Testis (tissue), 2 donors: ENCODE measurements at regions not wholly inside any gene's neighbourhood (a gene's known extent, or its start where the extent isn't known, plus 50 kb on each side); places are given as distances from the start of the nearest gene placed in this dataset.

Source experiments
- DNase-seq: peaks from one replicate; pipeline ENCODE4 v3.0.0-alpha.2; 2019
- H3K27ac ChIP-seq, 2 donors: fragments of 200-600 bp; sonication (generic); one replicate each; pipeline ENCODE4 v1.5.1; 2019
- H3K27me3 ChIP-seq: fragments of 200-600 bp; sonication (generic); one replicate; pipeline ENCODE4 v1.5.1; 2019
- H3K36me3 ChIP-seq: fragments of 200-600 bp; sonication (generic); one replicate; pipeline ENCODE4 v1.5.1; 2017; ENCODE audit warnings: low read depth; ENCODE audit errors: missing control alignments
- H3K4me1 ChIP-seq: fragments of 200-600 bp; sonication (generic); one replicate; pipeline ENCODE4 v1.5.1; 2019
- H3K4me3 ChIP-seq, 2 donors: fragments of 200-600 bp; sonication (generic); one replicate each; pipeline ENCODE4 v1.5.1; 2017 to 2019
- H3K9me3 ChIP-seq: fragments of 200-600 bp; sonication (generic); one replicate; pipeline ENCODE4 v1.5.1; 2017
- POLR2A ChIP-seq: fragments of 450-650 bp; IDR thresholded peaks from one replicate; pipeline ENCODE4 v1.6.1; 2017; ENCODE audit warnings: antibody characterized with exemption, mild to moderate bottlenecking, moderate library complexity
- WGBS, 2 donors: methylation state at CpG; one replicate each; pipeline ENCODE4 v1.1.5; 2018; 5-methylcytosine and 5-hydroxymethylcytosine counted together
- intact Hi-C: fragments of 100-400 bp; cut with DNase I; formaldehyde crosslinking; loops from one replicate; pipeline ENCODE4 v1.15.1; 2023; ENCODE audit warnings: low total_unique reads
- TF ChIP-seq, protein P1 (sequence below), 3 experiments: fragments of 450-650 bp in 2 of 3; fragments of 200-600 bp in 1 of 3; sonication (generic) in 1 of 3; IDR thresholded peaks; one replicate each; pipeline ENCODE4 v1.5.1; 2016 to 2019; ENCODE audit warnings: antibody characterized with exemption in 3 of 3, mild to moderate bottlenecking in 2 of 3, moderate library complexity in 1 of 3

DNA sequence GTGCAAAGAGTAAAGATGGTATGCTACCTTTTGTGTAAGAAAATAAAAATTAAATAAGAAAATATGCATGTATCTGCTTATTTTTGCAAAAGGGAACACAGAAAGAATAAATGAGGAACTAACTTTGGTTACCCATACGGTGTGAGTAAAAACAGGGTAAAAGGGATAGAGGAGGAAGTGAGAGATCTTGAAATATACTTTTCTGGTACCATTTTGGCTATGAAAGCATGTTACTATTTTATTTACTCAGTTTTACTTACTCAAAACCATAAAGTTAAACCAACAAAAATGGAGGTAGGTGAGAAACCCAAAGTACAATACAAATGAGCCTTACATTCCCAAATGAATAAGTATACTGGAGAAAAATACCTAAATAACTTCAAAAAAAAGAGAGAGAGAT is 122.0 kb upstream of the EGLN3 start:
- no peak for DNase-seq
- Histone ChIP-seq H3K4me1 (no peaks in the 10 kb centered on the region), H3K4me3 (no peak overlapping the region), H3K27me3 (no peaks in the 10 kb centered on the region), H3K27ac (no peak overlapping the region), H3K9me3 (no peaks in the 10 kb centered on the region), H3K36me3 (no peaks in the 10 kb centered on the region)
- intact Hi-C loops: no loop called here
- TF ChIP-seq, protein P1, sequence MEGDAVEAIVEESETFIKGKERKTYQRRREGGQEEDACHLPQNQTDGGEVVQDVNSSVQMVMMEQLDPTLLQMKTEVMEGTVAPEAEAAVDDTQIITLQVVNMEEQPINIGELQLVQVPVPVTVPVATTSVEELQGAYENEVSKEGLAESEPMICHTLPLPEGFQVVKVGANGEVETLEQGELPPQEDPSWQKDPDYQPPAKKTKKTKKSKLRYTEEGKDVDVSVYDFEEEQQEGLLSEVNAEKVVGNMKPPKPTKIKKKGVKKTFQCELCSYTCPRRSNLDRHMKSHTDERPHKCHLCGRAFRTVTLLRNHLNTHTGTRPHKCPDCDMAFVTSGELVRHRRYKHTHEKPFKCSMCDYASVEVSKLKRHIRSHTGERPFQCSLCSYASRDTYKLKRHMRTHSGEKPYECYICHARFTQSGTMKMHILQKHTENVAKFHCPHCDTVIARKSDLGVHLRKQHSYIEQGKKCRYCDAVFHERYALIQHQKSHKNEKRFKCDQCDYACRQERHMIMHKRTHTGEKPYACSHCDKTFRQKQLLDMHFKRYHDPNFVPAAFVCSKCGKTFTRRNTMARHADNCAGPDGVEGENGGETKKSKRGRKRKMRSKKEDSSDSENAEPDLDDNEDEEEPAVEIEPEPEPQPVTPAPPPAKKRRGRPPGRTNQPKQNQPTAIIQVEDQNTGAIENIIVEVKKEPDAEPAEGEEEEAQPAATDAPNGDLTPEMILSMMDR (IDR thresholded peaks at IDR 0.05): no peak
- 91 to 98% methylated on average over 1 of the region's 1 CpG for WGBS, 2 donors

- H3K9me3 ChIP-seq: no peaks in the 10 kb centered on the region
- no peaks in the 10 kb centered on the region for H3K36me3 ChIP-seq
- H3K4me1 ChIP-seq: no peaks in the 10 kb centered on the region
- intact Hi-C loops: no loop called here
- WGBS, 2 donors: 78 to 96% methylated on average over 3 of the region's 3 CpGs
- TF ChIP-seq POLR2A: no peak
- TF ChIP-seq, protein P1 (IDR thresholded peaks at IDR 0.05): no peak
- no peak overlapping the region for H3K27ac ChIP-seq
- no peaks in the 10 kb centered on the region for H3K27me3 ChIP-seq
- no peak for DNase-seq
- H3K4me3 ChIP-seq: no peak overlapping the region
Observed at GRCh38 chr14:34072401-34072800, 121.5 kb upstream of the EGLN3 start.

- whole genome bisulfite sequencing, 2 donors: 76 to 86% methylated on average over 3 of the region's 3 CpGs
- no peaks in the 10 kb centered on the region for H3K27me3 ChIP-seq
- H3K27ac ChIP-seq: no peak overlapping the region
- no peaks in the 10 kb centered on the region for H3K9me3 ChIP-seq
- H3K4me3 ChIP-seq: no peak overlapping the region
- no peaks in the 10 kb centered on the region for H3K36me3 ChIP-seq
- intact Hi-C loops: no loop called here
- no peak for DNase-seq
- H3K4me1 ChIP-seq: no peaks in the 10 kb centered on the region
- TF ChIP-seq POLR2A: no peak
- TF ChIP-seq, protein P1 (IDR thresholded peaks at IDR 0.05): no peak
Observed at GRCh38 chr14:34070917-34071407, 120.1 kb upstream of the EGLN3 start.

- no peaks in the 10 kb centered on the region for H3K4me1 ChIP-seq
- H3K36me3 ChIP-seq: no peaks in the 10 kb centered on the region
- H3K9me3 ChIP-seq: no peaks in the 10 kb centered on the region
- DNase-seq: no peak
- intact Hi-C loops: no loop called here
- 70% methylated on average over 3 of the region's 3 CpGs for WGBS, 2 donors
- H3K27me3 ChIP-seq: no peaks in the 10 kb centered on the region
- TF ChIP-seq POLR2A: no peak
- TF ChIP-seq, protein P1 (IDR thresholded peaks at IDR 0.05): no peak
- H3K4me3 ChIP-seq: no peak overlapping the region
- no peak overlapping the region for H3K27ac ChIP-seq
Observed at GRCh38 chr14:34069854-34070582, 119.1 kb upstream of the EGLN3 start.

DNA sequence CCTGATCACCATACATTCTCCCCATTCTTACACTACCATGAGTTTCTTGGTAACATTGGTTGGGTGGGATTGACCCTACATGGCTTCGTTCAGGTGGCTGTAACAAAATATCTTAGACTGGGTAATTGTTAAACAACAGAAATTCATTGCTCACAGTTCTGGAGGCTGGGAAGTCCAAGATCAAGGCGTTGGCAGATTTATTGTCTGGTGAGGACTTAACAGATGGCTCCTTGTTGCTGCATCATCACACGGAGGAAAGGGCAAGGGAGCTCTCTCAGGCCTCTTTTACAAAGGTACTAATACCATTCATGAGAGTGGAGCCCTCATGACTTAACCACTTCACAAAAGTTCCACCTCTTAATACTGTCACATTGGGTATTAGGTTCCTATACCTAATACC is 116.7 kb upstream of the EGLN3 start:
- no peak for DNase-seq
- intact Hi-C loops: no loop called here
- Histone ChIP-seq H3K36me3 (no peaks in the 10 kb centered on the region), H3K27me3 (no peaks in the 10 kb centered on the region), H3K9me3 (no peaks in the 10 kb centered on the region), H3K4me1 (no peaks in the 10 kb centered on the region), H3K4me3 (no peak overlapping the region), H3K27ac (no peak overlapping the region)
- TF ChIP-seq, protein P1 (IDR thresholded peaks at IDR 0.05): no peak
- TF ChIP-seq POLR2A: no peak
- 81 to 87% methylated on average over 3 of the region's 3 CpGs for WGBS, 2 donors
